ENCODE measurements at regions not wholly inside any gene's neighbourhood (a gene's known extent, or its start where the extent isn't known, plus 50 kb on each side); places are given as distances from the start of the nearest gene placed in this dataset.

GRCh38 chr1:86259390-86259789, 102.8 kb upstream of the COL24A1 start:
- CTCF ChIA-PET = no interaction called here
- no peaks in the 10 kb centered on the region for H3K79me2 ChIP-seq (ENCODE audit: insufficient read depth, low read length)
- no peak overlapping the region for H3K4me2 ChIP-seq (ENCODE audit: low read length)
- no peak overlapping the region for H2AFZ ChIP-seq (ENCODE audit: low read depth, low read length, poor library complexity, severe bottlenecking)
- H4K20me1 ChIP-seq (ENCODE audit: insufficient read depth) = no peaks in the 10 kb centered on the region
- H3K27me3 ChIP-seq (ENCODE audit: insufficient read depth, low read length) = no peaks in the 10 kb centered on the region
- TF ChIP-seq JUND (IDR thresholded peaks at IDR 0.05) (no peak), EZH2phosphoT487 (IDR thresholded peaks at IDR 0.05; ENCODE audit: borderline replicate concordance) (no peak), CBX3 (IDR thresholded peaks at IDR 0.05; ENCODE audit: low read depth) (no peak), POLR2A (IDR thresholded peaks at IDR 0.05; ENCODE audit: borderline replicate concordance, extremely low read depth, insufficient read depth, insufficient read length) (no peak), ELF1 (IDR thresholded peaks at IDR 0.05; ENCODE audit: borderline replicate concordance, low read depth) (no peak), CTCF (IDR thresholded peaks at IDR 0.05 in 2 of 3, conservative IDR thresholded peaks at IDR 0.05 in 1 of 3; ENCODE audit: borderline replicate concordance in 1 of 3, insufficient read depth in 1 of 3, low read depth in 2 of 3, low read length in 2 of 3) (no peak), TCF7L2 (IDR thresholded peaks at IDR 0.05; ENCODE audit: borderline replicate concordance, extremely low read depth, insufficient read depth, insufficient read length) (no peak), YY1 (IDR thresholded peaks at IDR 0.05; ENCODE audit: extremely low read depth, insufficient replicate concordance, low read depth, low read length) (no peak), SIN3A (IDR thresholded peaks at IDR 0.05; ENCODE audit: low read depth) (no peak)
- TF ChIP-seq, protein P1, sequence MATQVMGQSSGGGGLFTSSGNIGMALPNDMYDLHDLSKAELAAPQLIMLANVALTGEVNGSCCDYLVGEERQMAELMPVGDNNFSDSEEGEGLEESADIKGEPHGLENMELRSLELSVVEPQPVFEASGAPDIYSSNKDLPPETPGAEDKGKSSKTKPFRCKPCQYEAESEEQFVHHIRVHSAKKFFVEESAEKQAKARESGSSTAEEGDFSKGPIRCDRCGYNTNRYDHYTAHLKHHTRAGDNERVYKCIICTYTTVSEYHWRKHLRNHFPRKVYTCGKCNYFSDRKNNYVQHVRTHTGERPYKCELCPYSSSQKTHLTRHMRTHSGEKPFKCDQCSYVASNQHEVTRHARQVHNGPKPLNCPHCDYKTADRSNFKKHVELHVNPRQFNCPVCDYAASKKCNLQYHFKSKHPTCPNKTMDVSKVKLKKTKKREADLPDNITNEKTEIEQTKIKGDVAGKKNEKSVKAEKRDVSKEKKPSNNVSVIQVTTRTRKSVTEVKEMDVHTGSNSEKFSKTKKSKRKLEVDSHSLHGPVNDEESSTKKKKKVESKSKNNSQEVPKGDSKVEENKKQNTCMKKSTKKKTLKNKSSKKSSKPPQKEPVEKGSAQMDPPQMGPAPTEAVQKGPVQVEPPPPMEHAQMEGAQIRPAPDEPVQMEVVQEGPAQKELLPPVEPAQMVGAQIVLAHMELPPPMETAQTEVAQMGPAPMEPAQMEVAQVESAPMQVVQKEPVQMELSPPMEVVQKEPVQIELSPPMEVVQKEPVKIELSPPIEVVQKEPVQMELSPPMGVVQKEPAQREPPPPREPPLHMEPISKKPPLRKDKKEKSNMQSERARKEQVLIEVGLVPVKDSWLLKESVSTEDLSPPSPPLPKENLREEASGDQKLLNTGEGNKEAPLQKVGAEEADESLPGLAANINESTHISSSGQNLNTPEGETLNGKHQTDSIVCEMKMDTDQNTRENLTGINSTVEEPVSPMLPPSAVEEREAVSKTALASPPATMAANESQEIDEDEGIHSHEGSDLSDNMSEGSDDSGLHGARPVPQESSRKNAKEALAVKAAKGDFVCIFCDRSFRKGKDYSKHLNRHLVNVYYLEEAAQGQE (IDR thresholded peaks at IDR 0.05; ENCODE audit: low read depth) = no peak
- TF ChIP-seq, protein P2, sequence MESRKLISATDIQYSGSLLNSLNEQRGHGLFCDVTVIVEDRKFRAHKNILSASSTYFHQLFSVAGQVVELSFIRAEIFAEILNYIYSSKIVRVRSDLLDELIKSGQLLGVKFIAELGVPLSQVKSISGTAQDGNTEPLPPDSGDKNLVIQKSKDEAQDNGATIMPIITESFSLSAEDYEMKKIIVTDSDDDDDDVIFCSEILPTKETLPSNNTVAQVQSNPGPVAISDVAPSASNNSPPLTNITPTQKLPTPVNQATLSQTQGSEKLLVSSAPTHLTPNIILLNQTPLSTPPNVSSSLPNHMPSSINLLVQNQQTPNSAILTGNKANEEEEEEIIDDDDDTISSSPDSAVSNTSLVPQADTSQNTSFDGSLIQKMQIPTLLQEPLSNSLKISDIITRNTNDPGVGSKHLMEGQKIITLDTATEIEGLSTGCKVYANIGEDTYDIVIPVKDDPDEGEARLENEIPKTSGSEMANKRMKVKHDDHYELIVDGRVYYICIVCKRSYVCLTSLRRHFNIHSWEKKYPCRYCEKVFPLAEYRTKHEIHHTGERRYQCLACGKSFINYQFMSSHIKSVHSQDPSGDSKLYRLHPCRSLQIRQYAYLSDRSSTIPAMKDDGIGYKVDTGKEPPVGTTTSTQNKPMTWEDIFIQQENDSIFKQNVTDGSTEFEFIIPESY (IDR thresholded peaks at IDR 0.05; ENCODE audit: extremely low read depth, insufficient replicate concordance, low read length) = no peak
- POLR2A ChIA-PET = no interaction called here
- ATAC-seq (no peak), DNase-seq (ENCODE audit: low read depth, low spot score) (no peak)
- no peaks in the 10 kb centered on the region for H3K9me2 ChIP-seq (ENCODE audit: insufficient read depth)
- RAD21 ChIA-PET (ENCODE audit: low non-redundant PET in 1 of 2, low total read pairs in 2 of 2, uncharacterized antibody in 2 of 2, unreplicated experiment in 2 of 2) = no interaction called here
- no TSS peak for BruUV-seq (replicated peaks)
- H3K9me3 ChIP-seq (ENCODE audit: control insufficient read depth in 1 of 2, insufficient read depth in 1 of 2, low read depth in 1 of 2, low read length in 2 of 2) = no peaks in the 10 kb centered on the region
- no peak overlapping the region for H3K27ac ChIP-seq (ENCODE audit: low read depth, low read length)
- H3K4me3 ChIP-seq (replicated peaks in 1 of 2; ENCODE audit: low read depth in 1 of 2, low read length in 2 of 2) = no peak overlapping the region
- H3K4me1 ChIP-seq (ENCODE audit: control insufficient read depth in 1 of 2, insufficient read depth in 2 of 2, low read length in 2 of 2) = no peaks in the 10 kb centered on the region
- no peaks in the 10 kb centered on the region for H3K36me3 ChIP-seq (ENCODE audit: control insufficient read depth in 1 of 2, insufficient read depth in 2 of 2, low read length in 2 of 2)
- H3K9ac ChIP-seq (ENCODE audit: low read length) = no peak overlapping the region
- intact Hi-C loops (cut with micrococcal nuclease) = no loop called here

Data from HCT116 (cell line).